HEK293T (cell line): ENCODE measurements at regions not wholly inside any gene's neighbourhood (a gene's known extent, or its start where the extent isn't known, plus 50 kb on each side); places are given as distances from the start of the nearest gene placed in this dataset.

Source experiments
- FOXK2 ChIP-seq: fragments of 450-650 bp; IDR thresholded peaks from 2 replicates; pipeline ENCODE4 v1.6.1; 2016; ENCODE audit warnings: mild to moderate bottlenecking
- FOXM1 ChIP-seq: fragments of 450-650 bp; IDR thresholded peaks from 2 replicates; pipeline ENCODE4 v1.6.1; 2017; ENCODE audit warnings: mild to moderate bottlenecking, borderline replicate concordance
- LEF1 ChIP-seq: fragments of 450-650 bp; IDR thresholded peaks from 2 replicates; pipeline ENCODE4 v1.6.1; 2017; ENCODE audit warnings: mild to moderate bottlenecking, borderline replicate concordance
- NFRKB ChIP-seq: fragments of 450-650 bp; IDR thresholded peaks from 2 replicates; pipeline ENCODE4 v1.6.1; 2016; ENCODE audit warnings: mild to moderate bottlenecking, moderate library complexity
- SUZ12 ChIP-seq: fragments of 450-650 bp; IDR thresholded peaks from 2 replicates; pipeline ENCODE4 v1.6.1; 2016; ENCODE audit warnings: mild to moderate bottlenecking
- TARDBP ChIP-seq: fragments of 450-650 bp; IDR thresholded peaks from 2 replicates; pipeline ENCODE4 v1.6.1; 2016
- TF ChIP-seq, protein P1 (sequence below): fragments of 450-650 bp; IDR thresholded peaks from 2 replicates; pipeline ENCODE4 v1.6.1; 2016

DNA sequence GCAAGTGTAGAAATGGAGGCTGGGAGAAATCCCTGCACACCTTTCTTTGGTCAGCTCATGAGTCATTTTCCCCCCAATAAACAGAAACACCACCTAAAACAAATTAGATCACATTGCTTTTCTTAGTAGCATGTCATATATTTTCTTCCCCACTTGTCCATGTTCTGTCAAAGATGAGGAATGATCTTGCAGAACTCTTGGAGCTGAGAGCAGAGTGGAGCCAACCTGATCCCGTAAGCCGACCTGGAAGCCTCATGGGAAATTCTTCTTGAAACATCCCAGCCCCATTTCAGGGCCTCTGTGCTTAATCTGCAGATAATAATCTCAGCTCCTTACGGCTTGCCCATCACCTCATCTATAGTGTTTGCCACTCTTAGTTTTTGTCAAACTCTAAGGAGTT, 284.6 kb upstream of the ELAC2 start:
- TF ChIP-seq, protein P1, sequence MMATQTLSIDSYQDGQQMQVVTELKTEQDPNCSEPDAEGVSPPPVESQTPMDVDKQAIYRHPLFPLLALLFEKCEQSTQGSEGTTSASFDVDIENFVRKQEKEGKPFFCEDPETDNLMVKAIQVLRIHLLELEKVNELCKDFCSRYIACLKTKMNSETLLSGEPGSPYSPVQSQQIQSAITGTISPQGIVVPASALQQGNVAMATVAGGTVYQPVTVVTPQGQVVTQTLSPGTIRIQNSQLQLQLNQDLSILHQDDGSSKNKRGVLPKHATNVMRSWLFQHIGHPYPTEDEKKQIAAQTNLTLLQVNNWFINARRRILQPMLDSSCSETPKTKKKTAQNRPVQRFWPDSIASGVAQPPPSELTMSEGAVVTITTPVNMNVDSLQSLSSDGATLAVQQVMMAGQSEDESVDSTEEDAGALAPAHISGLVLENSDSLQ, result no peak
- TF ChIP-seq FOXM1 (no peak), SUZ12 (no peak), NFRKB (no peak), FOXK2 (no peak), LEF1 (no peak), TARDBP (no peak)
